IMR-90 (cell line): ENCODE measurements at regions not wholly inside any gene's neighbourhood (a gene's known extent, or its start where the extent isn't known, plus 50 kb on each side); places are given as distances from the start of the nearest gene placed in this dataset.

Experiments
- ATAC-seq: fragments of 200-7000 bp; cut with Tn5 transposase; 2 replicates; pipeline ENCODE4 v1.9.1; 2020; ENCODE audit warnings: low read depth, mild to moderate bottlenecking, moderate library complexity
- BruUV-seq: library from RNA; stranded (reverse); fragments of 400-500 nt; replicated peaks from 2 replicates; lab custom pipeline; 2021; lab: Mats Ljungman, UMichigan
- CTCF ChIA-PET: fragments of 300-600 bp; formaldehyde crosslinking; extraction: SDS; loops from one replicate; lab custom pipeline; 2021; ENCODE audit warnings: antibody characterized with exemption; lab: Yijun Ruan, JAX
- POLR2A ChIA-PET: fragments of 300-600 bp; sonication (Branson Sonifier 250); formaldehyde crosslinking; loops from one replicate; lab custom pipeline; 2022; ENCODE audit warnings: antibody characterized with exemption; ENCODE audit not compliant: unreplicated experiment; lab: Charles Lee
- DNase-seq: peaks from one replicate; pipeline ENCODE4 v3.0.0; 2013
- H2AFZ ChIP-seq: replicated peaks from 2 replicates; pipeline ENCODE3; 2013; ENCODE audit warnings: low read length, mild to moderate bottlenecking; ENCODE audit not compliant: poor library complexity
- H2AK5ac ChIP-seq: 2 replicates; pipeline ENCODE4 v1.6.1; 2013; ENCODE audit warnings: low read depth, low read length, inconsistent platforms
- H2AK9ac ChIP-seq: replicated peaks from 2 replicates; pipeline ENCODE3; 2013; ENCODE audit warnings: mild to moderate bottlenecking, low read depth, low read length, moderate library complexity; ENCODE audit not compliant: poor library complexity
- H2BK120ac ChIP-seq: 2 replicates; pipeline ENCODE4 v1.6.1; 2013; ENCODE audit warnings: low read depth, low read length, inconsistent platforms
- H2BK15ac ChIP-seq: 3 replicates; pipeline ENCODE4 v1.6.1; 2013; ENCODE audit warnings: low read depth, low read length, inconsistent platforms
- H2BK20ac ChIP-seq: 2 replicates; pipeline ENCODE4 v1.6.1; 2013; ENCODE audit warnings: low read depth, mild to moderate bottlenecking, inconsistent platforms, low read length, moderate library complexity
- H2BK5ac ChIP-seq: 2 replicates; pipeline ENCODE4 v1.6.1; 2013; ENCODE audit warnings: mild to moderate bottlenecking, low read depth, low read length, inconsistent platforms; ENCODE audit not compliant: poor library complexity, severe bottlenecking
- H3K14ac ChIP-seq: replicated peaks from 2 replicates; pipeline ENCODE4 v1.6.1; 2013; ENCODE audit warnings: low read depth, low read length, inconsistent platforms
- H3K18ac ChIP-seq: 2 replicates; pipeline ENCODE4 v1.6.1; 2013; ENCODE audit warnings: low read depth, low read length, control low read depth
- H3K23ac ChIP-seq: 2 replicates; pipeline ENCODE4 v1.6.1; 2013; ENCODE audit warnings: low read depth, low read length, inconsistent platforms
- H3K27ac ChIP-seq: 2 replicates; pipeline ENCODE4 v1.5.1; 2013; ENCODE audit warnings: mild to moderate bottlenecking, control low read depth, low read length; ENCODE audit not compliant: insufficient read depth
- H3K27me3 ChIP-seq: 2 replicates; pipeline ENCODE4 v1.6.1; 2013; ENCODE audit warnings: low read length; ENCODE audit not compliant: control insufficient read depth, insufficient read depth
- H3K36me3 ChIP-seq: 2 replicates; pipeline ENCODE4 v1.6.1; 2013; ENCODE audit warnings: low read length, mixed read lengths; ENCODE audit not compliant: control insufficient read depth, insufficient read depth
- H3K4ac ChIP-seq: 2 replicates; pipeline ENCODE4 v1.6.1; 2013; ENCODE audit warnings: low read depth, low read length, inconsistent platforms
- H3K4me1 ChIP-seq: 2 replicates; pipeline ENCODE4 v1.6.1; 2013; ENCODE audit warnings: low read length, mixed read lengths; ENCODE audit not compliant: control insufficient read depth, insufficient read depth
- H3K4me2 ChIP-seq: 2 replicates; pipeline ENCODE4 v1.6.1; 2013; ENCODE audit warnings: low read depth, mild to moderate bottlenecking, control low read depth, low read length, moderate library complexity
- H3K4me3 ChIP-seq: 2 replicates; pipeline ENCODE4 v1.5.1; 2013; ENCODE audit warnings: low read depth, mild to moderate bottlenecking, control low read depth, low read length, moderate library complexity; ENCODE audit not compliant: insufficient read depth
- H3K56ac ChIP-seq: 2 replicates; pipeline ENCODE4 v1.6.1; 2013; ENCODE audit warnings: low read length, inconsistent platforms; ENCODE audit not compliant: insufficient read depth; ENCODE audit errors: extremely low read depth
- H3K79me1 ChIP-seq, 2 experiments: 2 replicates each; pipeline ENCODE4 v1.6.1; 2013; ENCODE audit warnings: low read length in 2 of 2, inconsistent platforms in 1 of 2, low read depth in 1 of 2
- H3K9ac ChIP-seq: 2 replicates; pipeline ENCODE4 v1.6.1; 2013; ENCODE audit warnings: low read depth, low read length, control low read depth
- H3K9me1 ChIP-seq: 2 replicates; pipeline ENCODE4 v1.6.1; 2013; ENCODE audit warnings: low read length, inconsistent platforms; ENCODE audit not compliant: insufficient read depth
- H3K9me3 ChIP-seq: 2 replicates; pipeline ENCODE4 v1.6.1; 2013; ENCODE audit warnings: low read length; ENCODE audit not compliant: control insufficient read depth, insufficient read depth
- H4K20me1 ChIP-seq: 2 replicates; pipeline ENCODE4 v1.6.1; 2013; ENCODE audit warnings: low read length, inconsistent platforms; ENCODE audit not compliant: insufficient read depth
- H4K5ac ChIP-seq: 2 replicates; pipeline ENCODE4 v1.6.1; 2013; ENCODE audit warnings: mild to moderate bottlenecking, low read depth, low read length, control low read depth
- H4K8ac ChIP-seq, 2 experiments: 2 replicates each; pipeline ENCODE4 v1.6.1; 2013; ENCODE audit warnings: low read depth in 2 of 2, low read length in 2 of 2, control low read depth in 1 of 2, inconsistent platforms in 1 of 2
- H4K91ac ChIP-seq: 2 replicates; pipeline ENCODE4 v1.6.1; 2013; ENCODE audit warnings: low read depth, low read length, inconsistent platforms; ENCODE audit not compliant: insufficient read depth
- CEBPB ChIP-seq: IDR thresholded peaks from 2 replicates; pipeline ENCODE4 v1.6.1; 2012; ENCODE audit warnings: low read depth, low read length, improper control_type of control experiment
- NFE2L2 ChIP-seq: fragments of 150-350 bp; IDR thresholded peaks from 2 replicates; pipeline ENCODE4 v1.6.1; 2016; ENCODE audit warnings: low read depth, mild to moderate bottlenecking, low read length
- dilution Hi-C: fragments of 300-500 bp; cut with HindIII; formaldehyde crosslinking; loops from one replicate; pipeline ENCODE4 v1.14.3; 2018; ENCODE audit warnings: low sequenced_read_pairs; ENCODE audit not compliant: unreplicated experiment
- in situ Hi-C: fragments of 300-500 bp; cut with MboI; formaldehyde crosslinking; loops from 3 replicates; pipeline ENCODE4 v1.14.3; 2019; ENCODE audit warnings: low sequenced_read_pairs, inconsistent platforms, mixed read lengths
- intact Hi-C: fragments of 100-400 bp; cut with micrococcal nuclease; formaldehyde crosslinking; loops from 2 replicates; pipeline ENCODE4 v1.10.0; 2022

- Histone ChIP-seq H4K20me1 (no peaks in the 10 kb centered on the region), H2AK9ac (no peak overlapping the region), H3K9ac (no peak overlapping the region), H2BK20ac (no peak overlapping the region), H3K27me3 (no peaks in the 10 kb centered on the region), H3K4me1 (no peaks in the 10 kb centered on the region), H3K4ac (no peak overlapping the region), H3K18ac (no peak overlapping the region), H3K23ac (no peak overlapping the region), H3K36me3 (no peaks in the 10 kb centered on the region), H4K8ac (no peak overlapping the region), H2AK5ac (no peak overlapping the region), H4K5ac (no peak overlapping the region), H3K79me1 (no peaks in the 10 kb centered on the region), H3K27ac (no peak overlapping the region), H2BK15ac (no peak overlapping the region), H2BK120ac (no peak overlapping the region), H3K14ac (no peak overlapping the region), H3K56ac (no peak overlapping the region), H3K4me3 (no peak overlapping the region), H4K91ac (no peak overlapping the region), H3K9me3 (no peaks in the 10 kb centered on the region), H3K9me1 (no peaks in the 10 kb centered on the region), H2AFZ (no peak overlapping the region), H3K4me2 (no peak overlapping the region), H2BK5ac (no peak overlapping the region)
- intact Hi-C loops = no loop called here
- in situ Hi-C loops = no loop called here
- ChIA-PET POLR2A (no interaction called here), CTCF (interaction anchor here (0.6 kb wide), 1 partner anchor 59 kb away, joined by 3 read pairs; no protein-coding TSS in a partner anchor)
- TF ChIP-seq NFE2L2 (no peak), CEBPB (peak; percentile 48; the same call in 1 of the 2 replicates)
- BruUV-seq = no TSS peak
- DNase-seq (no peak), ATAC-seq (no peak)
- dilution Hi-C loops = no loop called here
These were observed 437.9 kb upstream of the PIK3C3 start for GRCh38 chr18:41517142-41517541.
